PC-3 (cell line): ENCODE measurements at regions not wholly inside any gene's neighbourhood (a gene's known extent, or its start where the extent isn't known, plus 50 kb on each side); places are given as distances from the start of the nearest gene placed in this dataset.
"Not testable (repeated sequence)": the region's sequence is repeated elsewhere in the genome, so short reads cannot be mapped to it uniquely, and the experiment has no call there.

ENCODE experiments used
- ATAC-seq: fragments of 200-7000 bp; cut with Tn5 transposase; 2 replicates; pipeline ENCODE4 v1.9.1; 2020; ENCODE audit warnings: mild to moderate bottlenecking, moderate library complexity
- BruUV-seq: library from RNA; stranded (reverse); fragments of 400-500 nt; replicated peaks from 2 replicates; lab custom pipeline; 2021; lab: Mats Ljungman, UMichigan
- CTCF ChIA-PET: fragments of 300-600 bp; sonication (Branson Sonifier 250); formaldehyde crosslinking; loops from one replicate; lab custom pipeline; 2022; ENCODE audit warnings: antibody characterized with exemption; lab: Charles Lee
- POLR2A ChIA-PET: fragments of 300-600 bp; sonication (Branson Sonifier 250); formaldehyde crosslinking; loops from one replicate; lab custom pipeline; 2022; ENCODE audit warnings: antibody characterized with exemption; ENCODE audit not compliant: unreplicated experiment; lab: Charles Lee
- DNase-seq: peaks from one replicate; pipeline ENCODE4 v3.0.0-alpha.2; 2015
- H2AFZ ChIP-seq: fragments of 300-600 bp; sonication (generic); 2 replicates; pipeline ENCODE4 v1.6.0; 2016; ENCODE audit warnings: antibody characterized with exemption, low read length
- H3F3A ChIP-seq: fragments of 300-600 bp; sonication (generic); one replicate; pipeline ENCODE4 v1.6.0; 2017; ENCODE audit warnings: antibody characterized with exemption, low read length, control low read depth, mild to moderate bottlenecking; ENCODE audit not compliant: unreplicated experiment
- H3K27ac ChIP-seq: fragments of 300-600 bp; sonication (generic); 2 replicates; pipeline ENCODE4 v1.5.1; 2016; ENCODE audit warnings: mild to moderate bottlenecking, low read length
- H3K27me3 ChIP-seq: fragments of 300-600 bp; sonication (generic); 2 replicates; pipeline ENCODE4 v1.6.1; 2016; ENCODE audit warnings: low read length, mixed read lengths
- H3K36me3 ChIP-seq: fragments of 300-600 bp; sonication (generic); 2 replicates; pipeline ENCODE4 v1.6.1; 2016; ENCODE audit warnings: low read depth, mixed run types, low read length, mixed read lengths
- H3K4me1 ChIP-seq: fragments of 300-600 bp; sonication (generic); 2 replicates; pipeline ENCODE4 v1.5.1; 2016; ENCODE audit warnings: low read length; ENCODE audit not compliant: insufficient read depth
- H3K4me2 ChIP-seq: fragments of 300-600 bp; sonication (generic); 2 replicates; pipeline ENCODE4 v1.6.0; 2016; ENCODE audit warnings: low read length
- H3K4me3 ChIP-seq: fragments of 300-600 bp; sonication (generic); 2 replicates; pipeline ENCODE4 v1.5.1; 2016; ENCODE audit warnings: mild to moderate bottlenecking, low read length, mixed read lengths
- H3K79me2 ChIP-seq: fragments of 300-600 bp; sonication (generic); 2 replicates; pipeline ENCODE4 v1.6.1; 2017; ENCODE audit warnings: low read length, mixed read lengths
- H3K9ac ChIP-seq: fragments of 300-600 bp; sonication (generic); 2 replicates; pipeline ENCODE4 v1.6.0; 2016; ENCODE audit warnings: mild to moderate bottlenecking, low read length
- H3K9me2 ChIP-seq: fragments of 300-600 bp; sonication (generic); replicated peaks from 2 replicates; pipeline ENCODE4 v1.6.1; 2016; ENCODE audit warnings: mixed run types, low read length, mixed read lengths
- H3K9me3 ChIP-seq: fragments of 300-600 bp; sonication (generic); 2 replicates; pipeline ENCODE4 v1.6.1; 2016; ENCODE audit warnings: low read length, mixed read lengths
- H4K20me1 ChIP-seq: fragments of 300-600 bp; sonication (generic); 2 replicates; pipeline ENCODE4 v1.6.1; 2016; ENCODE audit warnings: low read length, mixed read lengths
- CTCF ChIP-seq: fragments of 300-600 bp; sonication (generic); conservative IDR thresholded peaks from 2 replicates; pipeline ENCODE4 v1.5.1; 2017; ENCODE audit warnings: antibody characterized with exemption, low read depth, mild to moderate bottlenecking, low read length
- EZH2 ChIP-seq: fragments of 300-600 bp; sonication (generic); IDR thresholded peaks from one replicate; pipeline ENCODE4 v1.6.1; 2017; ENCODE audit warnings: antibody characterized with exemption, mild to moderate bottlenecking, low read length; ENCODE audit not compliant: unreplicated experiment
- EZH2phosphoT487 ChIP-seq: fragments of 300-600 bp; sonication (generic); IDR thresholded peaks from 2 replicates; pipeline ENCODE4 v1.6.1; 2018; ENCODE audit warnings: mild to moderate bottlenecking, antibody characterized with exemption, low read length, borderline replicate concordance
- intact Hi-C: fragments of 100-400 bp; cut with micrococcal nuclease; formaldehyde crosslinking; loops from 2 replicates; pipeline ENCODE4 v1.9.0; 2023

- Histone ChIP-seq H3K36me3 (no peaks in the 10 kb centered on the region), H3K27ac (no peak overlapping the region), H3F3A (no peaks in the 10 kb centered on the region), H4K20me1 (no peaks in the 10 kb centered on the region), H3K4me2 (no peak overlapping the region), H3K79me2 (no peaks in the 10 kb centered on the region), H3K9me3 (no peaks in the 10 kb centered on the region), H3K4me3 (no peak overlapping the region), H3K9ac (no peak overlapping the region), H3K9me2 (no peaks in the 10 kb centered on the region), H3K27me3 (no peaks in the 10 kb centered on the region), H2AFZ (no peak overlapping the region), H3K4me1 (no peaks in the 10 kb centered on the region)
- CTCF ChIA-PET: no interaction called here
- no peak for TF ChIP-seq EZH2
- TF ChIP-seq CTCF: peak; percentile 31; the same call in 1 of the 2 replicates
- TF ChIP-seq EZH2phosphoT487: no peak
- intact Hi-C loops: loop anchor here (1.0 kb wide), 1 partner anchor 637 kb away; no protein-coding TSS in a partner anchor
- BruUV-seq: no TSS peak
- POLR2A ChIA-PET: no interaction called here
- ATAC-seq (peak; percentile 42; the same call in 1 of the 2 replicates), DNase-seq (no peak)
Measured at GRCh38 chr12:105499205-105499604, 168.7 kb downstream of the C12orf75 start.

GRCh38 chr12:105500676-105501075, 170.2 kb downstream of the C12orf75 start:
- POLR2A ChIA-PET, H3K79me2 ChIP-seq, H3K4me2 ChIP-seq, H3K27ac ChIP-seq, H3K27me3 ChIP-seq, H3F3A ChIP-seq, H3K4me3 ChIP-seq, H2AFZ ChIP-seq, DNase-seq, H3K9ac ChIP-seq, H3K9me2 ChIP-seq, BruUV-seq, H4K20me1 ChIP-seq, H3K4me1 ChIP-seq, ATAC-seq, CTCF ChIA-PET, H3K9me3 ChIP-seq, H3K36me3 ChIP-seq: not testable (repeated sequence)
- intact Hi-C loops: loop anchor here (5.0 kb wide), 1 partner anchor 78 kb away; no protein-coding TSS in a partner anchor

- intact Hi-C loops: loop anchor here (5.0 kb wide), 1 partner anchor 80 kb away; no protein-coding TSS in a partner anchor
- no peak overlapping the region for H3K4me2 ChIP-seq
- no peaks in the 10 kb centered on the region for H3K79me2 ChIP-seq
- H3F3A ChIP-seq: no peaks in the 10 kb centered on the region
- DNase-seq (no peak), ATAC-seq (no peak)
- H3K4me1 ChIP-seq: peaks cover 12% of the 10 kb centered on the region
- no peak overlapping the region for H3K9ac ChIP-seq
- H3K9me2 ChIP-seq: no peaks in the 10 kb centered on the region
- no peak overlapping the region for H3K4me3 ChIP-seq
- no peak for TF ChIP-seq CTCF
- no peak for TF ChIP-seq EZH2
- no peaks in the 10 kb centered on the region for H3K36me3 ChIP-seq
- CTCF ChIA-PET: no interaction called here
- no TSS peak for BruUV-seq
- no peaks in the 10 kb centered on the region for H4K20me1 ChIP-seq
- H3K9me3 ChIP-seq: no peaks in the 10 kb centered on the region
- H3K27ac ChIP-seq: no peak overlapping the region
- POLR2A ChIA-PET: no interaction called here
- H2AFZ ChIP-seq: no peak overlapping the region
- H3K27me3 ChIP-seq: peaks cover 10% of the 10 kb centered on the region; the same call in 1 of the 2 replicates
Measured at GRCh38 chr12:105502426-105502930, 172.0 kb downstream of the C12orf75 start.
